GM19328 (cell line): ENCODE measurements at regions not wholly inside any gene's neighbourhood (a gene's known extent, or its start where the extent isn't known, plus 50 kb on each side); places are given as distances from the start of the nearest gene placed in this dataset.

Source experiments
- ATAC-seq: cut with Tn5 transposase; IDR thresholded peaks from one replicate; pipeline ENCODE4 v1.9.1; 2021; ENCODE audit warnings: mild to moderate bottlenecking, moderate library complexity; ENCODE audit not compliant: unreplicated experiment

DNA sequence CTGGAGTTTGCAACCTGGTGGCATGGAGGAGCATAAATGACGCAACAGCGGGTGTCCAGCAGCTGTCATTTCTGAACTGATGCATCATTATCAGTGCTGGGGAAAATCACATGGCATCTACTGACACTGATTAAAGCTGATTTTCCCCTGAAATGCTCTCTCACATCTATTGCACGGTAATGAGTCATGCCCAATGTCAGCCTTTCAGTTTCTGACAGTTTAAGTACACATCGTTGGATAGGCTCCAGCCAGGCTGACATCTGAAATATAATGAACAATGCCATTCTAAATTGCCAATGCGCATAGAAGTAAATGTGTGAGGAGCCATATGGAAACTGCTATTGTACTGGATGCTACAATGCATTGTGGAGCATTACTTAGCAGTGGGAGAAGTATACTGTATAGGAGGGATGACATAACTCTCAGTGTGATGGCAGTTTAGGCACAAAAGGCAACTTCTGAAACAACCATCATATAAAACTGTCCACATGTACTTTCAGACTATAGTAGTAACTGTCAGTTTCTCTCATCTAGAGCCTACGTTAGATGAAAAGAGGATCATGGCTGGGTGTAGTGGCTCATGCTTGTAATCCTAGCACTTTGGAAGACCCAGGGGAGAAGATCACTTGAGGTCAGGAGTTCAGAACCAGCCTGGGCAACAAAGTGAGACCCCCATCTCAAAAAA, 389.3 kb upstream of the DMAC1 start:
- no peak for ATAC-seq

GRCh38 chr9:8186560-8186959, 387.0 kb upstream of the DMAC1 start:
- ATAC-seq = no peak

DNA sequence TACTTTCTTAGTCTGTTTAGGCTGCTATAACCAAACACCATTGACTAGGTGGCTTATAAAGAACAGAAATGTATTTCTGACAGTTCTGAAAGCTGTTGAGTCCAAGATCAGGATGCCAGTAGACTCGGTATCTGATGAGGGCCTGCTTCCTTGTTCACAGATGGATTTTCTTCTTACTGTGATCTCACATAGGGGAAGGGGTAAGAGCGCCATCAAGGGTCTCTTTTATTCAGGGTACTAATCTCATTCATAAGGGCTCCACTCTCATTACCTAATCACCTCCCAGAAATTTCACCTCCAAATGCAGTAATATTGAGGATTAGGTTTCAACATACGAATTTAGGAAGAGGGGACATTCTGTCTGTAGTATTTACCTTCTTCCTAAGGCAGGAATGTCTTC, 384.0 kb upstream of the DMAC1 start:
- ATAC-seq = no peak

DNA sequence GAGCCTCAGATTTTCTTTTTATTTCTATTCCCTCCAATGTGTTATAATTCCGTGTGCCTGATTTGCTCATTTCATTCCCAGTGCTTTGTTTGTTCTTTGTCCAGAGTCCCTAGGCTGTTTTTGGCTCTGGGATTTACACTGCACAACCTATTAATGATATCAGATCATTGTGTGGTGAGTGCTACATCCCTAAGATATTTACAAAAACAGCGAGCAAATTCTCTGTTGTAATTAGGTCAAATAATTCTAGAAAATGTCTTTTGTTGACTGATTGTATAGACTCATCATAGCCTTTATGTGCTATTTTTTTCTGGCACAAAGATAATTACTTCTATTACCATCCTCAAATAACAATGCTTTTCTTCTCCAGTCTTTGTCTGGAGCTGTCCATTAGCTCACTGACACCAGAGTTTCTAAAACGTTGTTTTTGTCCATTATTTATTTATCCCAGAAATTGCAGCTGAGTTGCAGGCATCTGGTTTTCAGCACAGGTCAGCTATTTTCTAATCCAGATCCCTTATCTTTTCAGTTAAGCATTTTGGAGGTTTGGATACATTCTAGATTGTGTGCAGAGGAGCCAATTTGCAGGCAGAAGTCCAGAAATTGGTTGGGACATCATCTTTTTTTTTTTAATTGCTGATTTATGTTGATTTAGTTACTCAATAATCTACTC, 379.9 kb upstream of the DMAC1 start:
- no peak for ATAC-seq

DNA sequence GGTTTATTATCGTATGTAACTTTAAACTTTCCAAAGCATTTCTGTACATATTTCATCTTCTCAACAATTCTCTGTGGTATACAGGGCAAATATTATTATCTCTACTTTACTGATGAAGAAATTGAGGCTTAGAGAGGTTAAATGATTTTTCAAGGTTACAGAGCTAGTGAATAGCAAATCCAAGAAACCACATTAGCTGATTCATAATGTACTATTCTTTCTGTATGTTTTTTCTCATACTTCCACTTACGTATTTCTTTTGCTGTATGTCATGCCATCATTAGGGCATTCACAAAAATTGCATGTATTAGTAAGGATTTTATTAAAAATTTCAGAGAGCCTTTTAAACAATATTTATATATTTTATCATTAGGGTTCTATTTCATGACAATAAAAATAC, 372.4 kb upstream of the DMAC1 start:
- no peak for ATAC-seq

- ATAC-seq = no peak
Observed at GRCh38 chr9:8168916-8169438, 369.4 kb upstream of the DMAC1 start.

- ATAC-seq = no peak
Observed at GRCh38 chr9:8160787-8161186, 361.2 kb upstream of the DMAC1 start.

DNA sequence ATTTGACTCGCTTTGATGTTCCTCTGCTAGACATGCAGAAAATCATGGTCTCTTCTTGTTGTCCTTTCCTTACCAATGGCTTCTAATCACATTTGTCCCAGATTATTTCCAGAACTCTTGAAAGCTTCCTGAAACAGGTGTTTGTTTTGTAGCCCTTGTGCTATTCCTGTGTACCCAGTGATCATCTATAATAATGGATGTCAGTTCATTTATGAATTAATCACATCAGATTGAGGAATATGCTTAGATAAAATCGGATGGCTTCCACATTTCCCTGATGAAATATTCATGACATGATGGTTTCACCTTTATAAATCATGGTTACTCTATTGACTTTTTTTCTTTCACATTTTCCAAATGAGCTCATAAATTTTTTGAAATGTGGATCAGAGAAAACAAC, 359.0 kb upstream of the DMAC1 start:
- ATAC-seq = no peak

DNA sequence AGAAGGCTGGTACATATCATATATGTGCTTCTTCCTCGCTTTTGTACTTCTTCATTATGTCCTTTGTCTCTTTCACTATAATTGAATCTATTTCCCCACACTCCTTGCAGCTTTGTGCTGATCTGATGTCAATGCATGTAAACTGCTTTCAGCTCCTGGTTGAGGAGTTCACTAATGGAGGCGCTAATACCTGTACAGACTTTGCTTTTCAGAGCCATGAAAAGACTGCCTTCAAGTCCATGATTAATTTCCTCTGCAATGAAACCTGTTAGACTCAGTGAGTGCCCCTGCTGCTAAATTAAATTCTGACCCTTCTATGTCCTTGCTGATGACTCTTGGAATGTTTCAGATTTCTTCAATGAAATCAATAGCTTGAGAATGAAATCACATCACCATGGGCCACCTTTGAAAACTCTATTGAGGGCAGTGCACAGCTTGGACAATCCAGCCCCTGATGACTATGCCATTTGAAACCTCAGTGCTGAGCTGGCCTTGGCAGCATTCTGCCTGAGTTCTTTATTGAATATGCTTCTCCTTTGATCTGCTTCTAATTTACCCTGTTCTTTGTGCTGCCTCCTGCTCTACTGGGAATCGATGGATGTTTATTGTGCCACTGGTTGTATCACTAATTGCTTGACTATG, 358.2 kb upstream of the DMAC1 start:
- ATAC-seq = no peak

DNA sequence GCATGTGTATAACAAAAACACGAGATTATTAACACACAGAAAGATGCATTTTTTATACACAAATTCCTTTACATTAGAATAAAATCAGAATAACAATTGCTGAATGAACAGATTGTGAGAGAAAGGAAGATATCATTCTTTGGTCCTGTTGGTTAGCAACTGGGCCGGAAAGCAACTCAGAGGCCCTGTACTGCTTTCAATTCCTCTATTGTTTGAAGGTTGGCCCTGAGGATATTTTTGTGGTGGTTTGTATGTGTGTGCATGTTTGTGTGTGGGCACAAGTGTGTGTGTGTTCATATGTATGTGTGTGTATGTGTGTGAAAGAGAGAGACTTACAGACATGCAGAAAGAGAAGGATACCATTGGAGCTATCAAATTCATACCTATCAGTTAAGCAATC, 356.8 kb upstream of the DMAC1 start:
- ATAC-seq = no peak

GRCh38 chr9:8155706-8156105, 356.1 kb upstream of the DMAC1 start:
- ATAC-seq = no peak

DNA sequence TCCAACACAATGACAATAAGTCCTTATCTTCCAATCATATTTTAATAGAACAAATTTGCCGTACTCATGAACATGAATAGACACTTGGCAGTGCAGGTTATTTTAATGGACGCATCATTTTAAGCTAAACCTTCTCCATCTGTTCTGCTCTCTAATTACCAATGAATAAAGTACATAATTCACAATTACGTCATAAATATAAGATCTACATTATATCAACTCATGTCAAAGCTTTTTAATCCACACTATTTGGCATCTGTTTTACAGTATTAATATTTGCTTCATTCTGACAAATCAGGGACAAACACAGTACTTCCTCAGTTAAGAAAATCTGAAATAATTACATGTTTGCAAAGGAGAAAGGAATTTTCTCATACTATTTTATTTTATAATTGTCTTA, 344.1 kb upstream of the DMAC1 start:
- ATAC-seq = no peak

DNA sequence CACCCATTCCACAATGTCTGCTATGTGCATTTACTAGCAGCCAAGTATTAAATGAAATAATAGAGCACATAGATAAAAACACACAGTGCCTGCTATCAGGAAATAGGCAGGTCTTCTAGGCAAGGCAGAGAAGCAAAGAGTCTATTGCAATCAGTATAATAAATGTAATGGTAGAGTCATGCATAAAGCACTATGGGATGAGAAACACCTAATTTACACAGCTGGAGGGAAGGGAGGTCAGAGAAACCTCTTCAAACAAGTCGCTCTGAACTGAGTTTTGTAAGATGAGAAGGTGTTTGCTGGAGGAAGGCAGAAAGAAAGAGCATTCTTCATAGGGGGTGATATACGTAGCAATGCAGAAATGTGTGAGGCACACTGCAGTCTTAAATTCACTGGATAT, 341.0 kb upstream of the DMAC1 start:
- no peak for ATAC-seq

GRCh38 chr9:8139756-8140155, 340.2 kb upstream of the DMAC1 start:
- ATAC-seq = no peak

DNA sequence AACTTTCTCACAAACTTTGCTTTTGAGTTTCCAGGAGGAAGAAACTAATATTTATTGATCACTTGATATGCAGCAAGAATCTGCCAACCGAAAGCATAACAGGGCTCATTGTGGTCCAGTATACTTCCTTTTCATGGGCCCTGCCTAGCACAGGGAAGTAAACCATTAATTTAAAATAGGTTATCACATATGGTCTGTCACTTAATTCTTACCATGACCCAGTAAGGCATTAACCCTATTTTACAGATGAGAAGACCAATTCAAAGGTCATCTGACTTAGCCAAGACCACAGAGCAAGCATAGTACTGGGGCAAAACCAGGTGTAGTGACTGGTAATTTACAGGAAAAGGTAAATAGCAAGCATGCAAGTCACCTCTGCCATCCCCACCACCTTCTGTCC, 336.9 kb upstream of the DMAC1 start:
- ATAC-seq = no peak

DNA sequence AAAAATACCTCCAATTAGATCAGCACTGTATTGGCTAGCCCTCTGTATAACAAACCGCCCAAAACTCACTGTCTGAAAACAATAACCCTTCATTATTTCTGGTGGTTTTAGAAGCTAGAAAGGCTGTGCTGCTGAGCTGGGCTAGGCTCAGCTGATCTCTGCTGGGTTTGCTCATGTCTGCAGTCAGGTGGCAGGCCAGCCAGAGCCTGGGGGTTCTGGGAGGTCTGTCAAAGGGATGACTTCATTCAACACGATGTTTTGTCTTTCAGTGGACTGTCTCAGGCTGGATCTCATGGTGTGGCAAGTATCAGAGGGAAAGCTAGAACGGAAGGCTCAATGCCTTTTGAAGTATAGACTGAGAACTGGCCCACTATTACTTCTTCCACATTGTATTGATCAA, 335.1 kb upstream of the DMAC1 start:
- no peak for ATAC-seq

GRCh38 chr9:8133606-8134005, 334.0 kb upstream of the DMAC1 start:
- ATAC-seq = no peak

DNA sequence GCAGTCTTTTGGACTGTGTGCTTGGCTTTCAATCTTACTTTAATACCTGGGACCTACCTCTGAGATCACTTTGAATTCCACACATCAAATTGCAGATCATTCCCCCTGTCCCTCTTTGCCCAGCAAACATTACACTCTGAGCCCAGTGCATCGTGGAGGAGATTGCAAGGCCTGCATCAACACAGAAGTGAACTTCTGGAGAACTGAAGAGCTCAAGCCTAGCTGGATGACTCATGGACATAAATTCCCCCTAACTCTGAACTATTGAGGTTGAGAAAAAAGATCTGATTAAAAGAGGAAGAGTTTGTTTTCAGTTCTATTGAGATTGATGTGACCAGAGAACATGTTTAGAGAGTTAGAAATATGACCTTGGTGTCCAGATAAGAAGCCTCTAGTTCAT, 316.0 kb upstream of the DMAC1 start:
- no peak for ATAC-seq

GRCh38 chr9:8114826-8115225, 315.2 kb upstream of the DMAC1 start:
- no peak for ATAC-seq

GRCh38 chr9:8106362-8106761, 306.8 kb upstream of the DMAC1 start:
- ATAC-seq = no peak

DNA sequence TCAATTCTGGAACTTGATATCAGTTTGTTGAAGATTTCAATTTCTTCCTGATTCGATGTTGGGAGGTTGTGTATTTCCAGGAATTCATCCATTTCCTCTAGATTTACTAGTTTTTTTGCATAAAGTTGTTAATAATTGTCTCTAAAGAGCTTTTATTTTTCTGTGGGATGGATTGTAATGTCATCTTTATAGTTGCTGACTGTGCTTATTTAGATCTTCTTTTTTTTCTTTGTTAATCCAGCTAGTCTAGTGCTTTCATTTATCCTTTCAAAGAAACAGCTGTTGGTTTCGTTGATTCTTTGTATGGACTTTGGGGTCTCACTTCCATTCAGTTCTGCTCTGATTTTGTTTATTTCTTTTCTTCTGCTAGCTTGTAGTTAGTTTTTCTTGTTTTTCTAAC, 302.0 kb upstream of the DMAC1 start:
- ATAC-seq = no peak

GRCh38 chr9:8096091-8096490, 296.5 kb upstream of the DMAC1 start:
- ATAC-seq = no peak
